GM19023 (cell line): ENCODE measurements at regions not wholly inside any gene's neighbourhood (a gene's known extent, or its start where the extent isn't known, plus 50 kb on each side); places are given as distances from the start of the nearest gene placed in this dataset.
"Not testable (repeated sequence)": the region's sequence is repeated elsewhere in the genome, so short reads cannot be mapped to it uniquely, and the experiment has no call there.

Experiments
- ATAC-seq: cut with Tn5 transposase; IDR thresholded peaks from one replicate; pipeline ENCODE4 v1.9.1; 2021; ENCODE audit warnings: mild to moderate bottlenecking, moderate library complexity; ENCODE audit not compliant: unreplicated experiment

- no peak for ATAC-seq
These were observed 73.6 kb upstream of the CYP1B1 start for GRCh38 chr2:38149531-38149930.

- no peak for ATAC-seq
These were observed 72.5 kb upstream of the CYP1B1 start for GRCh38 chr2:38148501-38148900.

- no peak for ATAC-seq
These were observed 71.6 kb upstream of the CYP1B1 start for GRCh38 chr2:38147333-38148121.

GRCh38 chr2:38146907-38147307 is 71.0 kb upstream of the CYP1B1 start:
- ATAC-seq = peak; percentile 89

- peak; percentile 79 for ATAC-seq
These were observed 70.4 kb upstream of the CYP1B1 start for GRCh38 chr2:38146275-38146906.

GRCh38 chr2:38145236-38145635 is 69.3 kb upstream of the CYP1B1 start:
- no peak for ATAC-seq

GRCh38 chr2:38142627-38143026 is 66.7 kb upstream of the CYP1B1 start:
- no peak for ATAC-seq

- ATAC-seq = no peak
These were observed 65.5 kb upstream of the CYP1B1 start for GRCh38 chr2:38141501-38141900.

GRCh38 chr2:38138996-38139395 is 63.0 kb upstream of the CYP1B1 start:
- ATAC-seq = no peak

GRCh38 chr2:38138419-38138818 is 62.5 kb upstream of the CYP1B1 start:
- ATAC-seq = no peak

GRCh38 chr2:38137958-38138357 is 62.0 kb upstream of the CYP1B1 start:
- ATAC-seq = not testable (repeated sequence)

GRCh38 chr2:38131676-38132075 is 55.7 kb upstream of the CYP1B1 start:
- ATAC-seq = no peak

GRCh38 chr2:38130876-38131275 is 54.9 kb upstream of the CYP1B1 start:
- ATAC-seq = no peak

- no peak for ATAC-seq
These were observed 54.0 kb upstream of the CYP1B1 start for GRCh38 chr2:38129987-38130386.

- no peak for ATAC-seq
These were observed 53.5 kb upstream of the CYP1B1 start for GRCh38 chr2:38129481-38129880.

- no peak for ATAC-seq
These were observed 52.7 kb upstream of the CYP1B1 start for GRCh38 chr2:38128653-38129052.

GRCh38 chr2:38127277-38127676 is 51.3 kb upstream of the CYP1B1 start:
- no peak for ATAC-seq

GRCh38 chr2:38125842-38126241 is 49.9 kb upstream of the CYP1B1 start:
- no peak for ATAC-seq
